Chondrocyte (in vitro differentiated cells): ENCODE measurements at regions not wholly inside any gene's neighbourhood (a gene's known extent, or its start where the extent isn't known, plus 50 kb on each side); places are given as distances from the start of the nearest gene placed in this dataset.

Experiments used
- DNase-seq: peaks from one replicate; pipeline ENCODE4 v3.0.0; 2021; ENCODE audit warnings: mixed read lengths, low spot score
- H3K27ac Mint-ChIP-seq: one replicate; pipeline ENCODE4 v1.8.0; 2021; ENCODE audit warnings: mild to moderate bottlenecking, moderate library complexity, mixed read lengths; ENCODE audit not compliant: unreplicated experiment
- H3K27me3 Mint-ChIP-seq: 2 replicates; pipeline ENCODE4 v1.8.0; 2021; ENCODE audit warnings: low read depth, mixed read lengths
- H3K36me3 Mint-ChIP-seq: 2 replicates; pipeline ENCODE4 v1.8.0; 2021; ENCODE audit warnings: low read depth, mixed read lengths
- H3K4me1 Mint-ChIP-seq: 2 replicates; pipeline ENCODE4 v1.8.0; 2021; ENCODE audit warnings: low read depth, mild to moderate bottlenecking, mixed read lengths
- H3K4me3 Mint-ChIP-seq: one replicate; pipeline ENCODE4 v1.8.0; 2021; ENCODE audit warnings: mild to moderate bottlenecking, moderate library complexity, mixed read lengths; ENCODE audit not compliant: unreplicated experiment
- H3K9me3 Mint-ChIP-seq: 2 replicates; pipeline ENCODE4 v1.8.0; 2021; ENCODE audit warnings: low read depth, mixed read lengths
- CTCF ChIP-seq: fragments of 200-600 bp; sonication (generic); IDR thresholded peaks from 2 replicates; pipeline ENCODE4 v1.5.0; 2021; ENCODE audit warnings: antibody characterized with exemption, mild to moderate bottlenecking, moderate library complexity

GRCh38 chr5:89010512-89010911 lies 127.5 kb upstream of the MEF2C start:
- no peak for DNase-seq
- Mint-ChIP-seq H3K27me3 (no peaks in the 10 kb centered on the region), H3K4me3 (no peak overlapping the region), H3K9me3 (peaks cover 8% of the 10 kb centered on the region), H3K36me3 (no peaks in the 10 kb centered on the region), H3K27ac (no peak overlapping the region), H3K4me1 (no peaks in the 10 kb centered on the region)
- TF ChIP-seq CTCF, result no peak

- no peaks in the 10 kb centered on the region for H3K36me3 Mint-ChIP-seq
These were observed 125.3 kb upstream of the MEF2C start for GRCh38 chr5:89008291-89008690.

DNA sequence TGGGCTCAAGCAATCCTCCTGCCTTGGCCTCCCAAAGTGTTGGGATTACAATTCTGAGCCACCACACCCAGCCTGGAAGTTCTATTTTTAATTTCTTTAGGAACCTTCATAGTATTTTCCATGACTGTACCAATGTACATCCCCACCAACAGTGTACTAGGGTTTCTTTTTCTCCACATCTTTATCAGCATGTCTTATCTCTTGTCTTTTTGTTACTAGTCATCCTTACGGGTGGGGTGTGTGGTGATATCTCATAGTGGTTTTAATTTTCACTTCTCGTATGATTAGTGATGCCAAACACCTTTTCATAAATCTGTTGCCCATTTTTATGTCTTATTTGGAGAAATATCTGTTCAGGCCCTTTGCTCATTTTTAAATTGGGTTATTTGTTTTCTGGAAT lies 123.0 kb upstream of the MEF2C start:
- H3K36me3 Mint-ChIP-seq, result no peaks in the 10 kb centered on the region
- no peak for DNase-seq
- TF ChIP-seq CTCF, result no peak
- H3K9me3 Mint-ChIP-seq, result peaks cover 8% of the 10 kb centered on the region
- H3K27ac Mint-ChIP-seq, result no peak overlapping the region
- H3K4me1 Mint-ChIP-seq, result no peaks in the 10 kb centered on the region
- no peak overlapping the region for H3K4me3 Mint-ChIP-seq
- no peaks in the 10 kb centered on the region for H3K27me3 Mint-ChIP-seq

More at GRCh38 chr5:89008291-89008690, 125.3 kb upstream of the MEF2C start:
- Mint-ChIP-seq H3K9me3 (peaks cover 8% of the 10 kb centered on the region), H3K27ac (no peak overlapping the region), H3K4me1 (no peaks in the 10 kb centered on the region), H3K27me3 (no peaks in the 10 kb centered on the region), H3K4me3 (no peak overlapping the region)
- no peak for DNase-seq
- TF ChIP-seq CTCF, result no peak

GRCh38 chr5:89004379-89004778 lies 121.4 kb upstream of the MEF2C start:
- DNase-seq, result no peak

GRCh38 chr5:89003563-89004036 lies 120.6 kb upstream of the MEF2C start:
- Mint-ChIP-seq H3K27ac (no peak overlapping the region), H3K4me1 (no peaks in the 10 kb centered on the region), H3K4me3 (no peak overlapping the region), H3K9me3 (peaks cover 7% of the 10 kb centered on the region), H3K36me3 (no peaks in the 10 kb centered on the region), H3K27me3 (no peaks in the 10 kb centered on the region)
- no peak for TF ChIP-seq CTCF
- peak; percentile 90 for DNase-seq

More at GRCh38 chr5:89004379-89004778, 121.4 kb upstream of the MEF2C start:
- H3K4me3 Mint-ChIP-seq, result no peak overlapping the region
- H3K27me3 Mint-ChIP-seq, result no peaks in the 10 kb centered on the region
- no peak for TF ChIP-seq CTCF
- H3K36me3 Mint-ChIP-seq, result no peaks in the 10 kb centered on the region
- no peaks in the 10 kb centered on the region for H3K4me1 Mint-ChIP-seq
- H3K9me3 Mint-ChIP-seq, result peaks cover 8% of the 10 kb centered on the region
- no peak overlapping the region for H3K27ac Mint-ChIP-seq
